Mucosa of descending colon (tissue), 3 donors: ENCODE measurements at regions not wholly inside any gene's neighbourhood (a gene's known extent, or its start where the extent isn't known, plus 50 kb on each side); places are given as distances from the start of the nearest gene placed in this dataset.

Experiments used
- ATAC-seq: fragments of 200-7000 bp; cut with Tn5 transposase; one replicate; pipeline ENCODE4 v1.9.1; 2020; ENCODE audit warnings: mild to moderate bottlenecking, moderate library complexity
- DNase-seq, 3 donors: peaks; one replicate each; pipeline ENCODE4 v3.0.0-alpha.2; 2020
- H3K36me3 ChIP-seq: fragments of 200-600 bp; one replicate; pipeline ENCODE4 v1.8.0; 2021; ENCODE audit warnings: low read depth, mild to moderate bottlenecking
- H3K4me1 ChIP-seq: fragments of 200-600 bp; one replicate; pipeline ENCODE4 v1.8.0; 2021; ENCODE audit warnings: low read depth, mild to moderate bottlenecking
- H3K4me3 ChIP-seq: fragments of 200-600 bp; one replicate; pipeline ENCODE4 v1.8.0; 2021; ENCODE audit warnings: mild to moderate bottlenecking
- H3K9me3 ChIP-seq: fragments of 200-600 bp; one replicate; pipeline ENCODE4 v1.8.0; 2021; ENCODE audit warnings: mild to moderate bottlenecking
- intact Hi-C, 2 donors: fragments of 100-400 bp; cut with DNase I in 1 of 2; cut with micrococcal nuclease in 1 of 2; formaldehyde crosslinking; loops; one replicate each; pipeline versions ENCODE4 v1.11.0 to v1.11.1; 2022; cut with DNase I, micrococcal nuclease
- TF ChIP-seq, protein P1 (sequence below): fragments of 200-600 bp; IDR thresholded peaks from one replicate; pipeline ENCODE4 v1.8.0; 2022; ENCODE audit warnings: antibody characterized with exemption, mild to moderate bottlenecking
- donor health status: DM: no; HTN: no; CAD: no; lungs with moderate emphysema.
- donor health status: DM: no; HTN: no; CAD: no.
- donor health status: DM: no; HTN: yes; CAD: no.

- H3K9me3 ChIP-seq, result no peaks in the 10 kb centered on the region
- no peaks in the 10 kb centered on the region for H3K4me1 ChIP-seq
- no peak overlapping the region for H3K4me3 ChIP-seq
- intact Hi-C loops, result no loop called here
- ATAC-seq (no peak), DNase-seq (no peak)
- H3K36me3 ChIP-seq, result no peaks in the 10 kb centered on the region
- TF ChIP-seq, protein P1, sequence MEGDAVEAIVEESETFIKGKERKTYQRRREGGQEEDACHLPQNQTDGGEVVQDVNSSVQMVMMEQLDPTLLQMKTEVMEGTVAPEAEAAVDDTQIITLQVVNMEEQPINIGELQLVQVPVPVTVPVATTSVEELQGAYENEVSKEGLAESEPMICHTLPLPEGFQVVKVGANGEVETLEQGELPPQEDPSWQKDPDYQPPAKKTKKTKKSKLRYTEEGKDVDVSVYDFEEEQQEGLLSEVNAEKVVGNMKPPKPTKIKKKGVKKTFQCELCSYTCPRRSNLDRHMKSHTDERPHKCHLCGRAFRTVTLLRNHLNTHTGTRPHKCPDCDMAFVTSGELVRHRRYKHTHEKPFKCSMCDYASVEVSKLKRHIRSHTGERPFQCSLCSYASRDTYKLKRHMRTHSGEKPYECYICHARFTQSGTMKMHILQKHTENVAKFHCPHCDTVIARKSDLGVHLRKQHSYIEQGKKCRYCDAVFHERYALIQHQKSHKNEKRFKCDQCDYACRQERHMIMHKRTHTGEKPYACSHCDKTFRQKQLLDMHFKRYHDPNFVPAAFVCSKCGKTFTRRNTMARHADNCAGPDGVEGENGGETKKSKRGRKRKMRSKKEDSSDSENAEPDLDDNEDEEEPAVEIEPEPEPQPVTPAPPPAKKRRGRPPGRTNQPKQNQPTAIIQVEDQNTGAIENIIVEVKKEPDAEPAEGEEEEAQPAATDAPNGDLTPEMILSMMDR, result no peak
Measured at GRCh38 chr4:137774501-137774900, 242.2 kb upstream of the PCDH18 start.

- Histone ChIP-seq H3K4me1 (no peaks in the 10 kb centered on the region), H3K36me3 (no peaks in the 10 kb centered on the region), H3K4me3 (no peak overlapping the region), H3K9me3 (no peaks in the 10 kb centered on the region)
- ATAC-seq (no peak), DNase-seq (no peak)
- intact Hi-C loops, result no loop called here
- TF ChIP-seq, protein P1, result no peak
Measured at GRCh38 chr4:137768881-137769280, 236.6 kb upstream of the PCDH18 start.

DNA sequence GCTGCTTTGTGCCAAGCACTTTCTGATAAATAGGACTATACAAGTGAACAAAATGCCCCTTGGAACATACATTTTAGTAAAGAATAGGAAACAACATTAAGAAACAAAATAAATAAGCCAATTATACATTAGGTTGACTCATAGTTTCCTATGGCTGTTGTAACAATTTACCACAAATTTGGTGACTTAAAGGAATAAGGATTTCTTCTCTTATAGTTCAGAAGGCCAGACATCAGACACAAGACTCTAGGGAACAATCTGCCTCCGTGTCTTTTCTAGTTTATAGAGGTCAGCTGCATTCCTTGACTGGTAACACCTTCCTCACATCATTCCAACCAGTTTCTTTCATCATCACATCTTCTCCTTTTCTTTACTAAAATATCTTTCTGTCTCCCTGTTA, 235.9 kb upstream of the PCDH18 start:
- Histone ChIP-seq H3K36me3 (no peaks in the 10 kb centered on the region), H3K9me3 (no peaks in the 10 kb centered on the region), H3K4me3 (no peak overlapping the region), H3K4me1 (no peaks in the 10 kb centered on the region)
- TF ChIP-seq, protein P1, result no peak
- intact Hi-C loops, result no loop called here
- DNase-seq (no peak), ATAC-seq (no peak)

DNA sequence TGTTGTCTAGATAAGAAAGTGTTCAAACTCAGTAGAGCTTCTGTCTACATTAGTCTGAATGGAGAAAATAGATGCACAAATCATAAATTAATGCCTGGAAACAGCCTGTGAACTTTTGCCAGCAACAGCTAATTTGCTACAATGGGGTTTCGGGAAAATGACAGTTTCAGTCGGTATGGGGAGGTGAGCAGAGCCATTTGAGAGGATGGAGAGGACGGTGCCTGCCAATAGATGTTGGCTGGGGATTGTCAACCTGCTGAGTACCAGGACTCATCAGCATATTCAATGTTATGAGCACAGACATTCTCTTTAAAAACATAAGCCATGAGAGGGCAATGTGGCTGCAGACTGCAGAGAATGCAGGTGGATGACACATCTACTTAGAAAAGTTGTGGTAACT, 230.3 kb upstream of the PCDH18 start:
- no peak overlapping the region for H3K4me3 ChIP-seq
- no peaks in the 10 kb centered on the region for H3K36me3 ChIP-seq
- ATAC-seq (no peak), DNase-seq (no peak)
- H3K4me1 ChIP-seq, result no peaks in the 10 kb centered on the region
- no peaks in the 10 kb centered on the region for H3K9me3 ChIP-seq
- intact Hi-C loops, result no loop called here
- TF ChIP-seq, protein P1, result no peak

DNA sequence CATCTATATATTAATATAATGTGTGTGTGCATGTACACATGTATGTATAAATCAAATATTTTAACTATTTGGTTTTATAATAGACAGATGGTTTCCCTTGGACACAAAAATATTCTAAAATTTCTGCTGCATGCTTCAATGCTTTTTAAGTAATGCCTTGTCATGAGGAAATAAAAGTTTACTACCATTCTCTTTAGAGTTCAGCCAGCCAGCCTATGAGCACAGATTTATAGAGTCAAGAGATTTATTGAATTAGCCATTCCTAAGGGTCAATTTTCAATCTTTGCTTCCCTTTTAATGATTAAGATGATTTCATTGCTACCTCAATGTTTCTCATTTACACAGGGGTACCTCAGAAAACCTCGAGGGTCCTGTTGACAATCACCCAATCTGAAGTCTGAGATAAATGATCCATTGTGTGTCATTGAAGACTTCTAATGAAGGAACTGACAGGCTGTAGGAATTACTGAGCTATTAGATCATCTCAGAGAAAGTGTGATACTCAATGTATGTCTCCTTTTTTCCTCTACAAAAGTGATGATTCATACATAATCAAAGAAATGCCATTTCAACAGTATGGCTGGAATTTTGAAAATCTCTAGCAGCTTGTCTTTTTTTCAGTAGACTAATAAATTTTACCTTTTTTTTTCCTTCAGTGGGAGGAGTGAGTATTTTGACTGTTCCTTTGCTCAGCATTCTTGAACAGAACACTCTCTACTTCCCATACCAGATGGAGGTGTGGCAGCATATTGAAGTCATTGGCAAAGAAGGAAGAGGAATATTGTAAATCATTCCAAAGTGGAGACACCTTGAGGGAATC, 222.6 kb upstream of the PCDH18 start:
- intact Hi-C loops, result no loop called here
- H3K9me3 ChIP-seq, result no peaks in the 10 kb centered on the region
- no peak overlapping the region for H3K4me3 ChIP-seq
- TF ChIP-seq, protein P1, result no peak
- DNase-seq (no peak), ATAC-seq (no peak)
- no peaks in the 10 kb centered on the region for H3K4me1 ChIP-seq
- no peaks in the 10 kb centered on the region for H3K36me3 ChIP-seq

- no peaks in the 10 kb centered on the region for H3K4me1 ChIP-seq
- TF ChIP-seq, protein P1, result no peak
- no peaks in the 10 kb centered on the region for H3K9me3 ChIP-seq
- ATAC-seq (no peak), DNase-seq (no peak)
- H3K36me3 ChIP-seq, result no peaks in the 10 kb centered on the region
- H3K4me3 ChIP-seq, result no peak overlapping the region
- intact Hi-C loops, result no loop called here
Measured at GRCh38 chr4:137749466-137749865, 217.2 kb upstream of the PCDH18 start.
